SK-N-SH (cell line): ENCODE measurements at regions not wholly inside any gene's neighbourhood (a gene's known extent, or its start where the extent isn't known, plus 50 kb on each side); places are given as distances from the start of the nearest gene placed in this dataset.

Experiments used
- CTCF ChIA-PET: fragments of 300-600, 350-600 bp; formaldehyde crosslinking; extraction: SDS; loops from one replicate; lab custom pipeline; 2021; lab: Yijun Ruan, JAX
- POLR2A ChIA-PET: fragments of 350-600 bp; sonication (Branson Sonifier 250); formaldehyde crosslinking; extraction: SDS; loops from one replicate; lab custom pipeline; 2020; ENCODE audit warnings: antibody characterized with exemption, inconsistent platforms; lab: Yijun Ruan, JAX
- DNase-seq: peaks from one replicate; pipeline ENCODE4 v3.0.0; 2012
- H2AFZ ChIP-seq: fragments of 200-600 bp; sonication (generic); 2 replicates; pipeline ENCODE4 v1.8.1; 2016; ENCODE audit warnings: antibody characterized with exemption, mild to moderate bottlenecking, low read depth
- H3F3A ChIP-seq: fragments of 200-600 bp; sonication (generic); replicated peaks from 2 replicates; pipeline ENCODE3; 2016; ENCODE audit warnings: antibody characterized with exemption, mild to moderate bottlenecking; ENCODE audit not compliant: insufficient read depth
- H3K27ac ChIP-seq, 2 experiments: fragments of 200-500 bp in 1 of 2; fragments of 200-600 bp in 1 of 2; sonication (Bioruptor generic) in 1 of 2; sonication (generic), shearing (Covaris generic) in 1 of 2; 2 replicates each; pipeline versions ENCODE4 v1.5.1 to v1.6.1; 2014 to 2016; ENCODE audit warnings: low read depth in 2 of 2, inconsistent platforms in 1 of 2, low read length in 1 of 2, mild to moderate bottlenecking in 1 of 2, mixed read lengths in 1 of 2
- H3K27me3 ChIP-seq: fragments of 200-600 bp; sonication (generic), shearing (Covaris generic); 2 replicates; pipeline ENCODE4 v1.6.1; 2016; ENCODE audit warnings: mixed run types; ENCODE audit not compliant: insufficient read depth
- H3K36me3 ChIP-seq, 2 experiments: fragments of 200-500 bp in 1 of 2; fragments of 200-600 bp in 1 of 2; sonication (Bioruptor generic) in 1 of 2; sonication (generic) in 1 of 2; replicated peaks in 1 of 2; 2 replicates each; pipeline versions ENCODE3 to v1.5.1; 2014 to 2016; ENCODE audit warnings: low read length in 1 of 2, mild to moderate bottlenecking in 1 of 2; ENCODE audit not compliant: insufficient read depth in 2 of 2, control insufficient read depth in 1 of 2
- H3K4me1 ChIP-seq, 2 experiments: fragments of 200-500 bp in 1 of 2; fragments of 200-600 bp in 1 of 2; sonication (Bioruptor generic) in 1 of 2; sonication (generic), shearing (Covaris generic) in 1 of 2; 2 replicates each; pipeline versions ENCODE4 v1.5.1 to v1.6.1; 2014 to 2016; ENCODE audit warnings: low read depth in 1 of 2, low read length in 1 of 2, mixed run types in 1 of 2; ENCODE audit not compliant: insufficient read depth in 2 of 2, control insufficient read depth in 1 of 2
- H3K4me2 ChIP-seq: fragments of 200-600 bp; sonication (generic), shearing (Covaris generic); 2 replicates; pipeline ENCODE4 v1.6.1; 2017; ENCODE audit warnings: mixed run types
- H3K4me3 ChIP-seq, 2 experiments: fragments of 200-500 bp in 1 of 2; fragments of 200-600 bp in 1 of 2; sonication (Bioruptor generic) in 1 of 2; sonication (generic), shearing (Covaris generic) in 1 of 2; 2 replicates each; pipeline versions ENCODE4 v1.5.1 to v1.8.1; 2014 to 2016; ENCODE audit warnings: low read depth in 2 of 2, inconsistent platforms in 1 of 2, low read length in 1 of 2, mild to moderate bottlenecking in 1 of 2, mixed read lengths in 1 of 2, moderate library complexity in 1 of 2
- H3K79me2 ChIP-seq: fragments of 200-600 bp; sonication (generic); 2 replicates; pipeline ENCODE4 v1.8.1; 2017; ENCODE audit warnings: mild to moderate bottlenecking; ENCODE audit not compliant: insufficient read depth
- H3K9ac ChIP-seq: fragments of 200-600 bp; sonication (generic); 2 replicates; pipeline ENCODE4 v1.6.1; 2017; ENCODE audit warnings: mixed run types
- H3K9me2 ChIP-seq: fragments of 200-600 bp; sonication (generic); 2 replicates; pipeline ENCODE4 v1.6.1; 2017; ENCODE audit warnings: mixed run types
- H3K9me3 ChIP-seq: fragments of 200-600 bp; sonication (generic); 2 replicates; pipeline ENCODE4 v1.6.1; 2017; ENCODE audit warnings: mixed run types, mild to moderate bottlenecking, moderate library complexity
- H4K20me1 ChIP-seq: fragments of 200-600 bp; sonication (generic); 2 replicates; pipeline ENCODE4 v1.6.1; 2017; ENCODE audit warnings: mild to moderate bottlenecking, mixed run types; ENCODE audit not compliant: insufficient read depth
- ELF1 ChIP-seq: IDR thresholded peaks from 2 replicates; pipeline ENCODE4 v1.4.0; 2012
- EP300 ChIP-seq, 2 experiments: IDR thresholded peaks; 2 replicates each; pipeline versions ENCODE4 v1.4.0 to v1.6.1; 2012; ENCODE audit warnings: borderline replicate concordance in 1 of 2, low read depth in 1 of 2, low read length in 1 of 2
- EZH2phosphoT487 ChIP-seq: fragments of 200-600 bp; sonication (generic); IDR thresholded peaks from 2 replicates; pipeline ENCODE4 v1.6.1; 2017; ENCODE audit warnings: low read depth, mixed run types, mild to moderate bottlenecking, antibody characterized with exemption, moderate library complexity, borderline replicate concordance
- GATA2 ChIP-seq: sonication (generic); formaldehyde crosslinking; IDR thresholded peaks from 2 replicates; pipeline ENCODE4 v1.5.0; 2020; ENCODE audit warnings: mild to moderate bottlenecking, missing genetic modification reagents
- JUND ChIP-seq: IDR thresholded peaks from 2 replicates; pipeline ENCODE4 v1.4.0; 2012
- MEF2A ChIP-seq: IDR thresholded peaks from 2 replicates; pipeline ENCODE4 v1.4.0; 2012; ENCODE audit warnings: low read depth, borderline replicate concordance
- PBX3 ChIP-seq: IDR thresholded peaks from 2 replicates; pipeline ENCODE4; 2012
- POLR2AphosphoS5 ChIP-seq: IDR thresholded peaks from 2 replicates; pipeline ENCODE4 v1.6.1; 2012; ENCODE audit warnings: low read depth, low read length
- RAD21 ChIP-seq: IDR thresholded peaks from 2 replicates; pipeline ENCODE4 v1.6.1; 2012; ENCODE audit warnings: mild to moderate bottlenecking, low read length
- RCOR1 ChIP-seq: fragments of 150-350 bp; IDR thresholded peaks from 2 replicates; pipeline ENCODE4 v1.6.1; 2017; ENCODE audit warnings: antibody characterized with exemption, low read length
- TAF1 ChIP-seq: IDR thresholded peaks from 2 replicates; pipeline ENCODE4 v1.6.1; 2012; ENCODE audit warnings: low read depth, mild to moderate bottlenecking, low read length, moderate library complexity, borderline replicate concordance
- TEAD4 ChIP-seq: IDR thresholded peaks from 2 replicates; pipeline ENCODE4 v1.4.0; 2012; ENCODE audit warnings: mild to moderate bottlenecking, borderline replicate concordance; ENCODE audit not compliant: insufficient read depth
- YY1 ChIP-seq: IDR thresholded peaks from 2 replicates; pipeline ENCODE4 v1.4.0; 2012; ENCODE audit warnings: low read depth, mild to moderate bottlenecking
- ZBTB33 ChIP-seq: IDR thresholded peaks from 2 replicates; pipeline ENCODE4 v1.4.0; 2012; ENCODE audit warnings: low read depth, borderline replicate concordance
- WGBS: methylation state at CpG from one replicate; pipeline ENCODE4 v1.1.6; 2017; ENCODE audit warnings: low lambda C conversion rate; 5-methylcytosine and 5-hydroxymethylcytosine counted together
- TF ChIP-seq, protein P1 (sequence below): IDR thresholded peaks from 2 replicates; pipeline ENCODE4 v1.4.0; 2012; ENCODE audit warnings: low read depth, borderline replicate concordance
- TF ChIP-seq, protein P2 (sequence below): IDR thresholded peaks from 2 replicates; pipeline ENCODE4 v1.6.1; 2012; ENCODE audit warnings: mild to moderate bottlenecking, low read depth, low read length, moderate library complexity

DNA sequence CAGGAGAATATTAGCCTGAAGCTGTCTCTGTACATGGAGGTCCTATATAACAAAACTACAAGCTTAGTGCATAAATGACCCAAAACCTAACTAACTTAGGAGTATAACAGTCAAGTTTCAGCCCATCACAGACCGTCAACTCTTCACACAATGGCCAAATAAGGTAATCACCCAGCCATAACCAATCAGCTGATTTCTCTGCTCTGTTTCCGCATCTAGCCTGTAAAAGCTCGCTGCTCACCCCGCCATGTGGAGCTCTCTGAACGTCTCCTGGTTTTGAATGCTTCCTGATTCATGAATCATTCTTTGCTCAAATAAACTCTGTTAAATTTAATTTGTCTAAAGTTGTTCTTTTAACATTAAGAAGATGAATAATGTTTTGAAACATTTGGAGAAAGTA is 593.6 kb downstream of the TMX3 start:
- Histone ChIP-seq H3K4me2 (no peak overlapping the region), H3K27me3 (no peaks in the 10 kb centered on the region), H3K36me3 (no peaks in the 10 kb centered on the region), H3K4me1 (no peaks in the 10 kb centered on the region), H4K20me1 (no peaks in the 10 kb centered on the region)
- POLR2A ChIA-PET: no interaction called here
- 76% methylated on average over 5 of the region's 5 CpGs for WGBS
- no peak for DNase-seq
- TF ChIP-seq, protein P1, sequence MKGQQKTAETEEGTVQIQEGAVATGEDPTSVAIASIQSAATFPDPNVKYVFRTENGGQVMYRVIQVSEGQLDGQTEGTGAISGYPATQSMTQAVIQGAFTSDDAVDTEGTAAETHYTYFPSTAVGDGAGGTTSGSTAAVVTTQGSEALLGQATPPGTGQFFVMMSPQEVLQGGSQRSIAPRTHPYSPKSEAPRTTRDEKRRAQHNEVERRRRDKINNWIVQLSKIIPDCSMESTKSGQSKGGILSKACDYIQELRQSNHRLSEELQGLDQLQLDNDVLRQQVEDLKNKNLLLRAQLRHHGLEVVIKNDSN: no peak
- TF ChIP-seq MEF2A (no peak), TEAD4 (no peak), JUND (no peak), RAD21 (no peak), YY1 (no peak), GATA2 (CRISPR knock-in tag) (no peak), PBX3 (no peak), ELF1 (no peak), EZH2phosphoT487 (no peak), EP300 (IDR thresholded peaks at IDR 0.05; ENCODE audit: borderline replicate concordance in 1 of 2, low read depth in 1 of 2, low read length in 1 of 2) (no peak), POLR2AphosphoS5 (no peak)
- TF ChIP-seq, protein P2, sequence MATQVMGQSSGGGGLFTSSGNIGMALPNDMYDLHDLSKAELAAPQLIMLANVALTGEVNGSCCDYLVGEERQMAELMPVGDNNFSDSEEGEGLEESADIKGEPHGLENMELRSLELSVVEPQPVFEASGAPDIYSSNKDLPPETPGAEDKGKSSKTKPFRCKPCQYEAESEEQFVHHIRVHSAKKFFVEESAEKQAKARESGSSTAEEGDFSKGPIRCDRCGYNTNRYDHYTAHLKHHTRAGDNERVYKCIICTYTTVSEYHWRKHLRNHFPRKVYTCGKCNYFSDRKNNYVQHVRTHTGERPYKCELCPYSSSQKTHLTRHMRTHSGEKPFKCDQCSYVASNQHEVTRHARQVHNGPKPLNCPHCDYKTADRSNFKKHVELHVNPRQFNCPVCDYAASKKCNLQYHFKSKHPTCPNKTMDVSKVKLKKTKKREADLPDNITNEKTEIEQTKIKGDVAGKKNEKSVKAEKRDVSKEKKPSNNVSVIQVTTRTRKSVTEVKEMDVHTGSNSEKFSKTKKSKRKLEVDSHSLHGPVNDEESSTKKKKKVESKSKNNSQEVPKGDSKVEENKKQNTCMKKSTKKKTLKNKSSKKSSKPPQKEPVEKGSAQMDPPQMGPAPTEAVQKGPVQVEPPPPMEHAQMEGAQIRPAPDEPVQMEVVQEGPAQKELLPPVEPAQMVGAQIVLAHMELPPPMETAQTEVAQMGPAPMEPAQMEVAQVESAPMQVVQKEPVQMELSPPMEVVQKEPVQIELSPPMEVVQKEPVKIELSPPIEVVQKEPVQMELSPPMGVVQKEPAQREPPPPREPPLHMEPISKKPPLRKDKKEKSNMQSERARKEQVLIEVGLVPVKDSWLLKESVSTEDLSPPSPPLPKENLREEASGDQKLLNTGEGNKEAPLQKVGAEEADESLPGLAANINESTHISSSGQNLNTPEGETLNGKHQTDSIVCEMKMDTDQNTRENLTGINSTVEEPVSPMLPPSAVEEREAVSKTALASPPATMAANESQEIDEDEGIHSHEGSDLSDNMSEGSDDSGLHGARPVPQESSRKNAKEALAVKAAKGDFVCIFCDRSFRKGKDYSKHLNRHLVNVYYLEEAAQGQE: no peak
- TF ChIP-seq, all 33 proteins: peak for 0
- H3K4me3 ChIP-seq: no peak overlapping the region
- H2AFZ ChIP-seq: no peak overlapping the region
- H3K9me2 ChIP-seq: no peaks in the 10 kb centered on the region
- no peaks in the 10 kb centered on the region for H3K9me3 ChIP-seq
- no peak overlapping the region for H3K27ac ChIP-seq
- CTCF ChIA-PET: no interaction called here
- H3K9ac ChIP-seq: no peak overlapping the region
- H3F3A ChIP-seq: no peaks in the 10 kb centered on the region
- H3K79me2 ChIP-seq: no peaks in the 10 kb centered on the region

DNA sequence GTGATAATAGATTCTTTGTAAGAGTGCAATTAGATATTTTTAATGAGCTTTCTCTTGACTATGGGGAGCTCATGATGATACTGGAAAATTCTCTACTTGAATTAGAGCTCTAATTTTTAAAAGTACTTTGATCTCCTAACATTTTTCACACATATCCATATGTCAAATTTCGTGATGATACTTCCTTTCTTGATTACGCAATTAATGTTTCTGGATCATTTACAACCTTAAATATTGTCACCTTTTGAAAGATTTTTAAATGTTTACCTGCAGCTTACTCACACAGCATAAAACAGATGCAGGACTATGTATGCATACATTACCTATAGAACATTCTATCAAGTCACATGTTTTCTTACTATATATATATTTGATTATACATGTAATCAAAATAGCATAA is 598.5 kb upstream of the DSEL start:
- ChIA-PET CTCF (no interaction called here), POLR2A (no interaction called here)
- H3K9me3 ChIP-seq: no peaks in the 10 kb centered on the region
- no peak overlapping the region for H3K4me2 ChIP-seq
- H3K79me2 ChIP-seq: no peaks in the 10 kb centered on the region
- H3F3A ChIP-seq: no peaks in the 10 kb centered on the region
- no peaks in the 10 kb centered on the region for H3K9me2 ChIP-seq
- H2AFZ ChIP-seq: no peak overlapping the region
- H3K36me3 ChIP-seq: no peaks in the 10 kb centered on the region
- DNase-seq: no peak
- H3K9ac ChIP-seq: no peak overlapping the region
- no peak overlapping the region for H3K4me3 ChIP-seq
- H3K27ac ChIP-seq: no peak overlapping the region
- H3K27me3 ChIP-seq: no peaks in the 10 kb centered on the region
- WGBS: 88% methylated on average over 2 of the region's 2 CpGs
- no peaks in the 10 kb centered on the region for H3K4me1 ChIP-seq
- H4K20me1 ChIP-seq: no peaks in the 10 kb centered on the region
- no peak for TF ChIP-seq TAF1
- no peak for TF ChIP-seq JUND
- TF ChIP-seq ZBTB33: no peak
- TF ChIP-seq, protein P2: no peak
- TF ChIP-seq RCOR1: no peak
